CD4-positive, alpha-beta T cell (primary cell): ENCODE measurements at regions not wholly inside any gene's neighbourhood (a gene's known extent, or its start where the extent isn't known, plus 50 kb on each side); places are given as distances from the start of the nearest gene placed in this dataset.

Source experiments
- ATAC-seq: fragments of 200-7000 bp; cut with Tn5 transposase; one replicate; pipeline ENCODE4 v1.10.0; 2022; ENCODE audit warnings: mild to moderate bottlenecking; ENCODE audit not compliant: poor library complexity
- CTCF ChIA-PET: fragments of 350-600 bp; sonication (Branson Sonifier 250); formaldehyde crosslinking; loops from one replicate; lab custom pipeline; 2021; ENCODE audit warnings: antibody characterized with exemption, inconsistent platforms; lab: Charles Lee
- POLR2A ChIA-PET: fragments of 350-600 bp; sonication (Branson Sonifier 250); formaldehyde crosslinking; loops from one replicate; lab custom pipeline; 2021; ENCODE audit warnings: antibody characterized with exemption, inconsistent platforms; lab: Charles Lee
- DNase-seq, 14 experiments: peaks; one replicate each; pipeline ENCODE4 v3.0.0-alpha.2; 2013 to 2020; ENCODE audit warnings: mixed read lengths in 2 of 14
- H3K27ac ChIP-seq, 2 donors: one replicate each; pipeline versions ENCODE4 v1.5.1 to v1.7.0; 2013; ENCODE audit warnings: low read length in 2 of 2, low read depth in 1 of 2, mild to moderate bottlenecking in 1 of 2
- H3K27me3 ChIP-seq, 2 experiments: 1 replicate in 1 of 2; 2 replicates in 1 of 2; pipeline versions ENCODE4 v1.6.1 to v1.7.0; 2013; ENCODE audit warnings: low read length in 2 of 2, control low read depth in 1 of 2, mild to moderate bottlenecking in 1 of 2, moderate library complexity in 1 of 2; ENCODE audit not compliant: insufficient read depth in 2 of 2, control insufficient read depth in 1 of 2
- H3K36me3 ChIP-seq: one replicate; pipeline ENCODE4 v1.6.1; 2013; ENCODE audit warnings: low read length, control low read depth; ENCODE audit not compliant: insufficient read depth
- H3K4me1 ChIP-seq: one replicate; pipeline ENCODE4 v1.6.1; 2013; ENCODE audit warnings: low read length, control low read depth; ENCODE audit not compliant: insufficient read depth
- H3K4me3 ChIP-seq: one replicate; pipeline ENCODE4 v1.5.1; 2013; ENCODE audit warnings: mild to moderate bottlenecking, low read length, moderate library complexity
- H3K9me3 ChIP-seq, 2 experiments: 1 replicate in 1 of 2; 2 replicates in 1 of 2; pipeline versions ENCODE4 v1.6.1 to v1.7.0; 2013; ENCODE audit warnings: low read length in 2 of 2, mild to moderate bottlenecking in 2 of 2, control low read depth in 1 of 2, moderate library complexity in 1 of 2; ENCODE audit not compliant: control insufficient read depth in 1 of 2, insufficient read depth in 1 of 2
- H3K27ac Mint-ChIP-seq: one replicate; pipeline ENCODE4 v1.8.0; 2020; ENCODE audit warnings: mixed read lengths
- H3K27me3 Mint-ChIP-seq: one replicate; pipeline ENCODE4 v1.8.0; 2021; ENCODE audit warnings: mixed read lengths
- H3K36me3 Mint-ChIP-seq: one replicate; pipeline ENCODE4 v1.8.0; 2021; ENCODE audit warnings: low read depth, mixed read lengths
- H3K4me1 Mint-ChIP-seq: one replicate; pipeline ENCODE4 v1.8.0; 2021; ENCODE audit warnings: low read depth, mixed read lengths
- H3K4me3 Mint-ChIP-seq: one replicate; pipeline ENCODE4 v1.8.0; 2020; ENCODE audit warnings: mild to moderate bottlenecking, mixed read lengths
- H3K9me3 Mint-ChIP-seq: one replicate; pipeline ENCODE4 v1.8.0; 2020; ENCODE audit warnings: mixed read lengths
- intact Hi-C, 2 experiments: fragments of 100-400 bp; cut with DNase I in 1 of 2; cut with micrococcal nuclease in 1 of 2; formaldehyde crosslinking; loops; one replicate each; pipeline versions ENCODE4 v1.15.1 to v1.9.0; 2023 to 2025; cut with DNase I, micrococcal nuclease
- TF ChIP-seq, protein P1 (sequence below): fragments of 200-600 bp; IDR thresholded peaks from one replicate; pipeline ENCODE4 v1.8.0; 2022; ENCODE audit warnings: antibody characterized with exemption, mild to moderate bottlenecking

DNA sequence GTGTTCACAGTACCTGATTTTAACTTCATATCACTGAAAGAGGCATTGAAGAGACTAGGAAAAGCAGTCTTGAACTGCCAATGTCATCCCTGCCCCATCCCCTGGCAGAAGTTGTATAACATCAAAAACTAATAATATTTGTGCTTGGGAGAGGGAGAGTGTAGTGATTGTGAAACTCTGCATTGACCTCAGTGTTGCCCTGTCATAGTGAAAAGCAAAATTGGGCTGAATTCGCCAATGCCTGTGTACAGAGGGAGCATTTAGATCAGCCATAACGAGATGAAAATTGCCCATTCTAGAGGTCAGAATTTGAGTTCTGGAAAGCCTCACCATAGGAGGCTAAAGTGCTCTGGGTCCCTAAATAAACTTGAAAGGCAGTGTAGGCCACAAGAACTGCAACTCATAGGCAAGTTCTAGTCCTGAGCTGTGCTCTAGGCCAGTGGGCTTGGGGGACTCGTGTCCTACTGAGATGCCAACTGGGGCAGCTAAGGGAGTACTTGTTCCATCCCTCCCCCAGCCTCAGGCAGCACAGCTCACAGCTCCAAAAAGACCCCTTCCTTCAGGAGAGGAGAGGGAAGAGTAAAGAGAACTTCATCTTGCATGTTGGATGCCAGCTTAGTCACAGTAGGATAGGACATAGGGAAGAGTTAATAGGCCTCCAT lies 855.6 kb downstream of the TSN start:
- ATAC-seq (no peak), DNase-seq (no peak)
- peaks cover 5% of the 10 kb centered on the region for H3K9me3 Mint-ChIP-seq
- TF ChIP-seq, protein P1, sequence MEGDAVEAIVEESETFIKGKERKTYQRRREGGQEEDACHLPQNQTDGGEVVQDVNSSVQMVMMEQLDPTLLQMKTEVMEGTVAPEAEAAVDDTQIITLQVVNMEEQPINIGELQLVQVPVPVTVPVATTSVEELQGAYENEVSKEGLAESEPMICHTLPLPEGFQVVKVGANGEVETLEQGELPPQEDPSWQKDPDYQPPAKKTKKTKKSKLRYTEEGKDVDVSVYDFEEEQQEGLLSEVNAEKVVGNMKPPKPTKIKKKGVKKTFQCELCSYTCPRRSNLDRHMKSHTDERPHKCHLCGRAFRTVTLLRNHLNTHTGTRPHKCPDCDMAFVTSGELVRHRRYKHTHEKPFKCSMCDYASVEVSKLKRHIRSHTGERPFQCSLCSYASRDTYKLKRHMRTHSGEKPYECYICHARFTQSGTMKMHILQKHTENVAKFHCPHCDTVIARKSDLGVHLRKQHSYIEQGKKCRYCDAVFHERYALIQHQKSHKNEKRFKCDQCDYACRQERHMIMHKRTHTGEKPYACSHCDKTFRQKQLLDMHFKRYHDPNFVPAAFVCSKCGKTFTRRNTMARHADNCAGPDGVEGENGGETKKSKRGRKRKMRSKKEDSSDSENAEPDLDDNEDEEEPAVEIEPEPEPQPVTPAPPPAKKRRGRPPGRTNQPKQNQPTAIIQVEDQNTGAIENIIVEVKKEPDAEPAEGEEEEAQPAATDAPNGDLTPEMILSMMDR, result no peak
- peaks cover 3 to 5% of the 10 kb centered on the region in 2 experiments for H3K9me3 ChIP-seq
- ChIA-PET POLR2A (no interaction called here), CTCF (no interaction called here)
- no peaks in the 10 kb centered on the region for H3K27me3 Mint-ChIP-seq
- H3K4me1 ChIP-seq, result no peaks in the 10 kb centered on the region
- H3K4me3 Mint-ChIP-seq, result no peak overlapping the region
- no peak overlapping the region for H3K27ac ChIP-seq
- no peak overlapping the region for H3K4me3 ChIP-seq
- no peaks in the 10 kb centered on the region for H3K27me3 ChIP-seq
- H3K27ac Mint-ChIP-seq, result no peak overlapping the region
- no peaks in the 10 kb centered on the region for H3K36me3 Mint-ChIP-seq
- intact Hi-C loops, result no loop called here
- H3K36me3 ChIP-seq, result no peaks in the 10 kb centered on the region
- no peaks in the 10 kb centered on the region for H3K4me1 Mint-ChIP-seq

DNA sequence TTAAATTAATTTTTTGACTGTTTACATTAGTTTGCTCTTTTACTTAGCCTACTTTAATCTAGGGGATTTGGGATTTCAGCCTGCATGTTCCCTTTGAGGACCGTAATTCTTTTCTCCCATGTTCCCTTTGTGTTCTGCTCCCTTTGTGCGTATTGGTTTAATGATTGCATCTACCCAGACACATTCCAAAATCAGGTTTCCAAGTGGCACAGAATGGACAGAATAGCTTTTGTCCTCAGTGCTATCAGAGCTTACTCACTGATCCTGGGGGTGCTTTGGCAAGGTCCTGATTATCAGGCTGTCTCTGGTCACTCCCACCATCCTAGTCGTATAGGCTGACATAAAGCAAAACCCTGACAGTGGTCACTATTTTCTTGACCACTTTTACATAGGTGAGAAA lies 867.5 kb downstream of the TSN start:
- H3K27me3 Mint-ChIP-seq, result no peaks in the 10 kb centered on the region
- H3K27me3 ChIP-seq, result no peaks in the 10 kb centered on the region
- no peaks in the 10 kb centered on the region for H3K36me3 Mint-ChIP-seq
- H3K4me3 ChIP-seq, result no peak overlapping the region
- DNase-seq, result no peak
- POLR2A ChIA-PET, result no interaction called here
- no peak overlapping the region for H3K27ac Mint-ChIP-seq
- CTCF ChIA-PET, result no interaction called here
- H3K36me3 ChIP-seq, result no peaks in the 10 kb centered on the region
- H3K9me3 Mint-ChIP-seq, result peaks cover 16% of the 10 kb centered on the region
- ATAC-seq, result no peak
- peaks cover 0 to 5% of the 10 kb centered on the region in 2 experiments for H3K9me3 ChIP-seq
- H3K27ac ChIP-seq, result no peak overlapping the region
- no peaks in the 10 kb centered on the region for H3K4me1 ChIP-seq
- TF ChIP-seq, protein P1, result no peak
- intact Hi-C loops, result no loop called here
- H3K4me1 Mint-ChIP-seq, result no peaks in the 10 kb centered on the region
- H3K4me3 Mint-ChIP-seq, result no peak overlapping the region

DNA sequence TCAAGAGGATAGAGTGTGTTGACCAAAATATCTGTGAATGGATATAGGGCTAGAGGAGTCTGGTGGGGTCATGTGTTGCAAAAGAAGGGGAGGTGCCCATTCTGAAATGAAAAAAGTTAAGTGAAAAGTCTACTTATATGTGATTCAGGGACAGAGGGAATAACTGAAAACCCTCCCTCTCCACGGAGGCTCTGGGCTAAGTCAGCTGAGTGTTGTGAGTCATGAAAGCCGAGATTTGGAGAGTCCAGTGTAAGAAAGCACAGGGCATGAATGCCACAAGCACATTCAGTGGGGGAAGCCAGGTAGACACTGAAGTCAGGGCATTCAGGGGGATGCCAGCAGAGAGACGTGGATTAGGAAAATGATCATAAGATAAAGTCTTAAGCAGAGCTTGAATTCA lies 871.9 kb downstream of the TSN start:
- H3K36me3 ChIP-seq, result no peaks in the 10 kb centered on the region
- H3K4me3 Mint-ChIP-seq, result no peak overlapping the region
- peaks cover 2% of the 10 kb centered on the region for H3K9me3 Mint-ChIP-seq
- H3K4me1 ChIP-seq, result no peaks in the 10 kb centered on the region
- H3K27me3 ChIP-seq, result no peaks in the 10 kb centered on the region
- intact Hi-C loops, result no loop called here
- no peak for ATAC-seq
- no peak overlapping the region for H3K4me3 ChIP-seq
- TF ChIP-seq, protein P1, result no peak
- H3K27ac ChIP-seq, result no peak overlapping the region
- H3K27me3 Mint-ChIP-seq, result no peaks in the 10 kb centered on the region
- DNase-seq, result no peak
- peaks cover 0 to 5% of the 10 kb centered on the region in 2 experiments for H3K9me3 ChIP-seq
- H3K4me1 Mint-ChIP-seq, result no peaks in the 10 kb centered on the region
- no peaks in the 10 kb centered on the region for H3K36me3 Mint-ChIP-seq
- H3K27ac Mint-ChIP-seq, result no peak overlapping the region
- ChIA-PET CTCF (no interaction called here), POLR2A (no interaction called here)
